Activated CD4-positive, CD25-positive, alpha-beta regulatory T cell treated with anti-CD3 and anti-CD28 coated beads, Interleukin-2, amount 50 U/mL, for 24 hours (primary cell): ENCODE measurements at regions not wholly inside any gene's neighbourhood (a gene's known extent, or its start where the extent isn't known, plus 50 kb on each side); places are given as distances from the start of the nearest gene placed in this dataset.

Experiments
- ATAC-seq, 2 donors: fragments of 150-1000 bp; cut with Tn5 transposase; one replicate each; pipeline ENCODE4 v1.10.0; 2021; ENCODE audit warnings: mild to moderate bottlenecking in 1 of 2, moderate library complexity in 1 of 2

DNA sequence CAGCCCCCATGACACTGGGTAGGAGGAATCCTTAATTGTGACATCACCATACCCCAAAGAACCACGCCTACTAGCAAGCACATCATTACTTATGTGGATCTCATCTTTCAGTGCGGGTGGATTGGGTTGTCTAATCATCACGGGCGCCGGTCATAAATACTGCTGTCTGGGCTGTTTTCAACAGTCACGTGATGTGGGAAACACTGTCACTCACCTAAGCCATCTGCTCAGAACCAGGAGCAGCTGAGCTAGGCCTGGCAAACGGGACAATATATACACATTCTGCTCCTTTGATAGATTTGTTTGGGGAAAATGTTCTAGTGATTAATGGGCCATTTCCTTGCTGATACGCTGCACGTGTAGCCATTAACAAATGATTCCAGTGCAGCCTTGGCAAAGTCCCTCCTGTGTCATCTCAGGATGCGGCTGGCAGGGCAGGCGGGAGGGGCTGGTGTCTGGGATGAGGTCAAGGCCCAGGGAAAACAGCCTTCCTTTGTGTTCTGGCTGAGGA is 145.9 kb upstream of the COPS8 start:
- no peak for ATAC-seq

DNA sequence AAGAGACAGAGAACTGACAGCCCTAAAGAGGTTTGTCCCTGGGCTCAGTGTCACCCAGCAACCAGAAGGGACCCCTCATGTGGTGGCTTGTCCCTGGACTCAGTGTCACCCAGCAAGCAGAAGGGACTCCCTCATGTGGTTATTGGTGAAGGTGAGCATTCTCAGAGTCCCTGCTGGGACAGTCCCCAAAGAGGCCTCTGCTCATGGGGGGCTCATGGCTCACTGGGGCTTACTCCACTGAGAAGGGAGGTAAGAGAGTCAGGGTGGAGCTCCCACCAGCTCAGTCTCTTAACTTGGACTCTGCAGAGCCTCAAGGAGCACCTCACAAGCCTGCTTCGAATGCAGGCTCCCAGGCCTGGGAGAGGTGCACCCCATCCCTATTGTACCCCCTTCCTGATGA is 145.2 kb upstream of the COPS8 start:
- ATAC-seq, result no peak

DNA sequence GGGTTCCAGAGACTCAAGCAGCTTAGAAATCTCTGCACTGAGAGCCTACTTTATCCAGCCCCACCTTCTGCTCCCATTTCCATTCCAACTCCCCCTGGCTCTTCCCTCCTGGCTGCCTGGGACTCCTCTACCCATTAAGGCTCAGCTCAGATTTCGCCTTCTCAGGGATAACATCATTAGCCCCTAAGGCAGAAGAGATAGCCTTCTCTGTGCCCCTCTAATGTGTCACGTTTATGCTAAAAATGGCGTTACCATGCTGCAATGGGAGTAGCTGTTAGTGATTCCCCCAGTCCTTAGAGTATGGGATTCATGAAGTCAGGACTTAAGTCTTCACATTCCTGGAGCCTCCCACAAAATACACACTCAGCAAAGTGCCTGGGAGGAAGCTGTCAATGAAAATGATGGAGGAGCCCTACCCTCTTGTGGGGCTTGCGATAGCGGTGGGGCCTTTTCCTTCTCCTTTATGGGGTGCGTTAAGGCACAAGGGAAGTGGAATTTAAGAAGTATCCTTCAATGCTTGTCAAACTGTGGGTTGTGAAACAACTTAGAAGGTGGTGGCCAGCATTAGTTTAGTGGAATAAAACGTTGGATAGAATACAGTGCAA is 144.7 kb upstream of the COPS8 start:
- no peak for ATAC-seq

- ATAC-seq, result no peak
Observed at GRCh38 chr2:236941551-236941950, 144.1 kb upstream of the COPS8 start.

DNA sequence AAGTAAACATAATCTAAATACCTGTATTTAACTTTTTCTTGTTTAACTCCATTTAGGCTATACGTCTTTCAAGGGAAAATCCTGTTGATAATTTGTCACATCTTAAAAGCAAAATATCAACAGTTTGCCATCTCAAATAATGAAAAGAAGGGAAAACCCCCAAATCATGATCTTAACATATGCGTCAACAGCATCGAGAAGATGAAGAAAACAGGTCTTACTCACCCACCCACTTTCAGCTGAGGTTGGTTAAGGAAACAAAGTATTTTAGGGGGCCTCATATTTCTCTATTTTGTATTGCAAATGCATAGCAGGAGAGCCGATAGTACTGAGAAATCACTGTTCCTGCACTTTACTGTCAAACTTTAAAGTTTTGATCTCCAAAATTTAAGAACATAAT is 143.1 kb upstream of the COPS8 start:
- ATAC-seq, result peak in 1 of 2 donors; percentile 60

DNA sequence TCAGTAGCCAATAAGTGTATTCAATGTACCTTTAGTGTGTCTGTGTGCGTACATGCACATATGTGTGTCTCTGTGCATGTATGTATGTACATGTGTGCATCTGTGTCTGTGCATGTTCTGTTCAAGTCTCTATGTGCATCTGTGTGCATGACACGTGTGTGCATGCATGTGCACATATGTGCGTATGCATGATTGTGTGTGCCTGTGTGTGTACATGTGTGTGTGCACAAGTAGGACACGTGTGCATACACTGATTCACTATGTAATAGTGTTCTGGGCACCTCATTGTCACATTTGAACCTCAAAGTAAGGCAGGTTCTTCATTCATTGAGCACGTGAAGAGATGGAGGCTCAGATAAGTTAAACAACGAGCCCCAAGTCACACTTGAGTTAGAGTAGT is 142.6 kb upstream of the COPS8 start:
- no peak for ATAC-seq

- ATAC-seq, result no peak
Observed at GRCh38 chr2:236943841-236944513, 141.7 kb upstream of the COPS8 start.

DNA sequence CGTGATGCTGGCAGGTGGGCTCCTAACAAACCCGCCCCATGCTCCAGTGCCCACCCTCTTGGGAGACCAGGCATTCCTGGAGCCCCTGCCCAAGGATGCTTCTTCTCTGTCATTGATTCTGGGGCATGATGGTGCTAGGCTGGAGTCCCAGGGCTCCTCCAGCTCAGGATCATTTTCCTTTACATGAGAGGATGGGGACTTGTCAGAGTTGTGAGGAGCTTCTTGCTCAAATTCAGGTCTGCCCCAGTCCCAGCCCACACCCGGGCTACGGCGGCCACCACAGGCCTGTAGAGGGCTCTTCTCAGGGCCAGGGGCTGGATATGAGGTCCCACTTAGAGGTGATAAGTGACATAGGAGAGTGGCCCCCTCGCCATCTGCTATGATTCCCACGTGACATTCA is 141.1 kb upstream of the COPS8 start:
- ATAC-seq, result no peak

DNA sequence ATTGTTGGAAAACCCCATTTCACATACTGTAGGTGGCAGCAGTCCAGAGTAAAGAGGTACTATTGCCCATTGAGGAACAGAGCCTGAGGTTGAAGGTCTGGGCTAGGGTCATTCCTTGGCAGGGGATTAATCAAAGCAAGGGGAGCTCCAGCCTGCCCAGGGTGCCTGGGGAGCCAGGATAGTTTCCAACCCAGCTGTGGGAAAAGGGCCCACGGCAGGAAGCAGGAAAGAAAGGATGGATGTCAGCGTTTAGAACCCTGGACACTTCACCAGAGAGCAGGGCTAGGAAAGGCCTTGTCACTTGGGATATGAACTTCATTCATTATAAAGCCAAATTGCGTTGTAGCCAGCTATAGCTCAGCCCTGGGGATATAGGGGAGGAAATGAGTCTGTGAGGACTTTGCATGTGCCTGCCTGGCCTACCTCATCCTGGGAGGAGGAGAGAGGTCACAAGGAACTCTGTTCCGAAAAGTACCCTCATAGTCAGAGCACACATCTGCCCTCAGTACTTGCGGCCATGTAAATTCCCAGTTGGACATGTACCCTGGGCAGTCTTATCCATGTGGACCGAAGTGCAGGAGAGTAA is 140.2 kb upstream of the COPS8 start:
- no peak for ATAC-seq

GRCh38 chr2:236946871-236947270 is 138.8 kb upstream of the COPS8 start:
- no peak for ATAC-seq

- ATAC-seq, result no peak
Observed at GRCh38 chr2:236947294-236947693, 138.4 kb upstream of the COPS8 start.

DNA sequence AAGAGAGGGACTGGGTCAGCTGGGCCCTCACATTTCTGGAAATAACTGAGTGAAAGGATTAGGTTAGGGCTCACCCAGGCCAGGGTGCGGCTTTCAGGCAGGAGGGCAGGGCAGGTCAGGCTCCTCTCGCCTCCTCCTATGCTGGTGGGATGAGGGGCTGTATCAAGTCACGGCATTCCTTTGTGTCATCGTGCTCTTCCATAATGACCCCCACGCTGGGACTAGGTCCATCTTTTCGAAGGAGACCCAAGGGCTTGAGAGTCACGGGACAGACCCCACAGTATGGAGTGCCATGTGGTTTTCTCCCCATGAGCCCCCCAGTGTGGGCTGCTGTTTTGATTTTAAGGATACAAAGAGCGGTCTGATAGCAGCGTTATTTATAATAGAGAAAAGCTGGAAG is 137.8 kb upstream of the COPS8 start:
- no peak for ATAC-seq

DNA sequence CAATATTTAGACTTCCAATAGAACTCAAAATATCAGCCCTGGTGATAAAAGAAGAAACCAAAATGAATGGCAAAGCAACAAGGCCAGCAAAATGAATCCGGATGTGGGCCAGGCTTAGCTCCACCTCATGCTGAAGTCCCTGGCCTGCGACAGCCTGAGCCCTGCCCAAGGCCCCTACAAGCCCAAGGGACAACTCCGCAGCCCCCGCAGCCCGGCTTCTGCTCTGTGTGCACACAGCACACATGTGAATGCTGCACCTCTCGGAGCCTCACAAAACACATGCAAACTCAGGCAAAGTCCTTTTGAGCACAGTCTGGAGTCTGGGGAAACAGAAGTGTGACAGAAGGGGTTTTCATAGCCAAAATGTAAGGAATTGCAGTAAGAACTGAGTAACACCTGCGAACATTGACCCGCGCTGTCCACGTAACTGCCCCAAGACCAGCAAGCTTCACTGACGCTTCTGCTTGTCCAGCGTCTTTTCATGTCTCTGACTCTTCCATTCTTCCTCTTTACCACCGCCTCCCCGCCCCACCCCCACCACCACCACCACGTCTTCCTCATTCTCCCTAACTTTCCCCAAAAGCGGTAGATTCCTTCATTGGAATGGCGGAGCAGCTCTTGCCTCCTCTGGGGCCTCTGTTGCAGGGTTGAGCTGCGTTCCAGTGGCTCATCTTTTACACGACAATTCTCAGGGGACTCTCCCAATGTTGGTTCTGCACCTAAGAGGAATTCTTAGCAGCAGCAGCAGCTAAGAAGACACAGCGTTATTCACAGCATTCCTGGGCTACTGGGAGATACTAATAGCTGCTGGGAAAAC is 136.4 kb upstream of the COPS8 start:
- no peak for ATAC-seq

DNA sequence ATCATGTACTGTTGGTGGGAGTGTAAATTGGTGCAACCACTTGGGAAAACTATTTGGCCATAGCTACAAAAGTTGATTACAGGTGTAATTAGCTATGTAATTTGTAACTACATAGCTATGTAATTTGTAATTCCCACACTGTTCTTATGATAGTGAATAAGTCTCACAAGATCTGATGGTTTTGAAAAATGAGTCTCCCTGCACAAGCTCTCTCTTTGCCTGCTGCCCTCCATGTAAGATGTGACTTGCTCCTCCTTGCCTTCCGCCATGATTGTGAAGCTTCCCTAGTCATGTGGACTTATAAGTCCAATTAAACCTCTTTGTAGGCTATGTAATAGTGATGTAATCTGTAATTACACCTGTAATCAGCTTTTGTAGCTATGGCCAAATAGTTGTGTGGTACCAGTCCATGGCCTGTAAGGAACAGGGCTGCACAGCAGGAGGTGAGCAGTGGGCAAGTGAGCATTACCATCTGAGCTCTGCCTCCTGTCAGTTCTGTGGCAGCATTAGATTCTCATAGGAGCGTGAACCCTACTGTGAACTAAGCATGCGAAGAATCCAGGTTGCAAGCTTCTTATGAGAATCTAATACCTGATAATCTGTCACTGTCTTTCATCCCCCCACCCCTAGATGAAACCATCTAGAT is 133.7 kb upstream of the COPS8 start:
- no peak for ATAC-seq

DNA sequence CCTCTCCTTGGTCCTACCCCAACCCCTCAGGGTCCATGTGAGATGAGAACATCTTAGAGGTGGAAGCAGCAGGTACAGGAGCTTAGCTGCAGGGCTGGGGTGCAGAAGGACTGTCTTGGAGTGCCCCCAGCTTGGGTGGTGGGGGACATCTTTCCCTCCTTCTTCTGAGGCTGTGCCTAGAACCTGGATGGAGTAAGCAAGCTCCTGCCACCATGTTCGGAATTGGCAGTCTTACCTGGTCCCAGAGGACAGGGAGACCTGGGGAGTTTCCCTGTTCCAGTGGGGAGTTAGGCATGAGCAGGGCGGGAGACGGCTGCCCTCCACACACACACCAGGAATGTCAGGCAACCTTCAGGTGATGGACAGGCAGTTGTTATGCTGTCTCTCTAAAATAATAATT is 131.0 kb upstream of the COPS8 start:
- ATAC-seq, result no peak

DNA sequence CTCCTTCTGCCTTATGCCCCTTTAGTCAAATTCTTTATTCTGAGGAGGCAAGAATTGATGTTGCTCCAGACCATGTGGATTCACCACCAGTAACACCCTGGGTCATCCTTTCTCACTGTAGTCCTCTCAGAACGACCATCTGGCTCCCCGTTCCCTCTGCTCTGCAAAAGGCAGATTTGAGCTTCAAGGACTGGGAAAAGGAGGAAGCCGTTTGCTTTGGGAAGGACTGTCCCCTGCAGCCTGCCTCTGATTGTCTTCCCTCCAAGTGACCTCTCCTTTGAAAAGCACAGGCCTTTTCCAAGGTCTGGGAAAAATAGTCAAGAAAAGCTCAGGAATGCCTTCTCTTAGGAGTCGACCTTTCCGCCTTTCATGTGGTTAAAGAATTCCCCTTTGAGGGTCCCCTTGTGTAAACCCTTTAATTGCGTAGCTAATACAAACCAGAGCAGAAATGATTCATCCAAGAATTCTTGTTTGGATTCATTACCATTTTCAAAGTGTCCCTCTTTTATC is 130.1 kb upstream of the COPS8 start:
- ATAC-seq, result no peak

DNA sequence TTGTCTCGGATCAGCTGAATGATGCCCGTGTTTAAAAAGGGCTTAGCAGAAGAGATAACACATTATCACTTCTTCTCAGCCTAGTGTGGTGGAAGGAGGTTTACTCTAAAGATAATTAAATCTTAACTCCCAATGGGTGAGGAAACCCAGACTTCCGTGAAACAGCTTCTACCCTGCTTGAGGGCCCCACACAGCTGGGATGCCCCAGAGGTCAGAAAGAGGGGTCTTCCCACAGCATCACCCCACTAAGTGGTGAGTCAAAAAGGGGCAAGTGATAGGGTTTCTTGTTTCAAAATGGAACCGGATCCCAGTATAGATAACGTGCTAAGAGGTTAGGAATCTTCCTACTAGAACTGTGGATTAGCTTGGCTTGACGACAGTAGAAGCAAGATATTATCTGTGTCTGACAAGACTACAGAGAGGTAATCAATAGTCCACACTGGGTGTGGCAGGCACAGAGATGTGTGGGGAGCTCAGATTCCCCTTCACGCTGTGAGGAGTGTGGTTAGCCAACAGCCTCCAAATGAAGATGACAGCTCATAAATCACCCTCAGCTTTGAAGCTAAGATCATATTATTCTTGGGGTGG is 129.6 kb upstream of the COPS8 start:
- ATAC-seq, result peak in 1 of 2 donors; percentile 48

DNA sequence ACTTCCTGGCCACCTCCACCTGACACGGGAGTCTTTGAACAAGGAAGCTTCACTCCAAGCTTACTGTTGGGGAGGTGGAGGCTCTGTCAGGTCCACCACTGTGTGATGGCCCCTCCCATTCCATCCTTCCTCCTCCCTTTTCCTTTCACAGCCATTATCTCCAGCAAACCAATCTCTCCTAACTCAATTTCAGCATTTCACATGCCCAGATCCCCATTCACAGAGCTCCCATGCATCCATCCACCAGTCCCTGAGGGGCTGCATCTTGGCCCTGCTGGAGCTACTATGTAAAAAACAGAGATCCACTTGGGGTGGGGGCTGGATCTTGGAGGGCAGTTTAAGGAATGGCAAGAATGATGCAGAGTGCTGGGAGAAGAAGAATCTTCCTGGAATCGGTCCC is 129.0 kb upstream of the COPS8 start:
- no peak for ATAC-seq

DNA sequence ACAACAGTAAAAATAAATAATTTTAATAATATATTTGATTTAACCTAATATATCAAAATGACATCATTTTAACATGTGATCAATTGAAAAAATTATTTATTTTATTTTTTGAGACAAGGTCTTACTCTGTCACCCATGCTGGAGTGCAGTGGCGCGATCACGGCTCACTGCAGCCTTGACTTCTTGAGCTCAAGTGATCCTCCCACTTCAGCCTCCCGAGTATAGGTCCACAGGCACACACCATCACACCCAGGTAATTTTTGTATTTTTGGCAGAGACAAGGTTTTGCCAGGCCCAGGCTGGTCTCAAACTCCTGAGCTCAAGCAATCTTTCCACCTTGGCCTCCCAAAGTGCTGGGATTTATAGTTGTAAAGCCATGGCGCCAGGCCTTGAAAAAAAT is 126.7 kb upstream of the COPS8 start:
- no peak for ATAC-seq

GRCh38 chr2:236959876-236960275 is 125.8 kb upstream of the COPS8 start:
- ATAC-seq, result no peak

GRCh38 chr2:236960531-236960930 is 125.2 kb upstream of the COPS8 start:
- no peak for ATAC-seq

- ATAC-seq, result no peak
Observed at GRCh38 chr2:236962816-236963215, 122.9 kb upstream of the COPS8 start.
